GM12873 (cell line): ENCODE measurements at regions not wholly inside any gene's neighbourhood (a gene's known extent, or its start where the extent isn't known, plus 50 kb on each side); places are given as distances from the start of the nearest gene placed in this dataset.
A peak's percentile ranks its signal among the peaks of the same experiment; 100 is the strongest.

ENCODE experiments used
- TF ChIP-seq, protein P1 (sequence below): IDR thresholded peaks from 2 replicates; pipeline ENCODE4 v1.5.1; 2012; ENCODE audit warnings: low read depth, mild to moderate bottlenecking, moderate library complexity, low read length, control low read depth; ENCODE audit not compliant: insufficient read depth; ENCODE audit errors: missing control alignments

- TF ChIP-seq, protein P1, sequence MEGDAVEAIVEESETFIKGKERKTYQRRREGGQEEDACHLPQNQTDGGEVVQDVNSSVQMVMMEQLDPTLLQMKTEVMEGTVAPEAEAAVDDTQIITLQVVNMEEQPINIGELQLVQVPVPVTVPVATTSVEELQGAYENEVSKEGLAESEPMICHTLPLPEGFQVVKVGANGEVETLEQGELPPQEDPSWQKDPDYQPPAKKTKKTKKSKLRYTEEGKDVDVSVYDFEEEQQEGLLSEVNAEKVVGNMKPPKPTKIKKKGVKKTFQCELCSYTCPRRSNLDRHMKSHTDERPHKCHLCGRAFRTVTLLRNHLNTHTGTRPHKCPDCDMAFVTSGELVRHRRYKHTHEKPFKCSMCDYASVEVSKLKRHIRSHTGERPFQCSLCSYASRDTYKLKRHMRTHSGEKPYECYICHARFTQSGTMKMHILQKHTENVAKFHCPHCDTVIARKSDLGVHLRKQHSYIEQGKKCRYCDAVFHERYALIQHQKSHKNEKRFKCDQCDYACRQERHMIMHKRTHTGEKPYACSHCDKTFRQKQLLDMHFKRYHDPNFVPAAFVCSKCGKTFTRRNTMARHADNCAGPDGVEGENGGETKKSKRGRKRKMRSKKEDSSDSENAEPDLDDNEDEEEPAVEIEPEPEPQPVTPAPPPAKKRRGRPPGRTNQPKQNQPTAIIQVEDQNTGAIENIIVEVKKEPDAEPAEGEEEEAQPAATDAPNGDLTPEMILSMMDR: no peak
Measured at GRCh38 chr5:101782352-101783103, 513.6 kb downstream of the SLCO4C1 start.

- TF ChIP-seq, protein P1: no peak
Measured at GRCh38 chr5:101751105-101751504, 545.0 kb downstream of the SLCO4C1 start.

DNA sequence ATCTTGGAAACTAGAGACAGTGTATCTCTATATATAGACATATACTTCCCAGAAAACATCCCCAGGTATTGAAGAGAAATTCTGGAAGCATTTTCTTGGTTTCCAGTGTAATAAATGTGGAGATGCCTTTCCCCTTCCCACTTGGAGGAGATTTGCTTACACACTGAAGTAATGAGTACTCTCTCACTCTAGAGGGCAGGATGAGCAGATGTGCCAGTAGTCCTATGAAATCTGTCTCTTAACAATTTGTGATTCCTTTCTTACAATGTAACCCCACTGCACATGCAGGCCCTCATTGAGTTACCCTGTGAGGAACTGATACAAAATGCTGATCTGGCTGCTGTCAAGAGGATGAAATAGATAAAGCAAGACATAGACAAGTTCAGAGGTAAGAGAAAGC, 567.2 kb downstream of the SLCO4C1 start:
- TF ChIP-seq, protein P1: peak; percentile 17

GRCh38 chr5:101721543-101721942, 574.5 kb downstream of the SLCO4C1 start:
- TF ChIP-seq, protein P1: no peak

DNA sequence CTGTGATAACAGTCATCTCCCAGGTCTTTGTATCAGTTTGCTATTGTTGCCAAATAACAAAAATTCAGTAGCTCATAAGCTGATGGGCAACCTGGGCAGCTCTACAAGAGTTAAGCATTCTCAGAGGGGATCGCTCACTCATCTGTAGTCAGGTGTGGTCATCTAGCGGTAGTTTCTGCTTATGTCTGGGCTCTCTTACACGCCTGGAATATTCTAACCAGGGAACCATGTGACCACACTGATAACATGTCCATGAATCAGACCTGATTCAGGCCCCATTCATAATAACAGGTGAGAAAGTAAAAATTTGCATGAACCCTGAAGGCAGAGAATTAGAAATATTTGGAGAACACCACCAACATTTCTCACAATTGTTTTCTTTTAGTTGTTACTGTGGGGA, 576.1 kb downstream of the SLCO4C1 start:
- TF ChIP-seq, protein P1: no peak

DNA sequence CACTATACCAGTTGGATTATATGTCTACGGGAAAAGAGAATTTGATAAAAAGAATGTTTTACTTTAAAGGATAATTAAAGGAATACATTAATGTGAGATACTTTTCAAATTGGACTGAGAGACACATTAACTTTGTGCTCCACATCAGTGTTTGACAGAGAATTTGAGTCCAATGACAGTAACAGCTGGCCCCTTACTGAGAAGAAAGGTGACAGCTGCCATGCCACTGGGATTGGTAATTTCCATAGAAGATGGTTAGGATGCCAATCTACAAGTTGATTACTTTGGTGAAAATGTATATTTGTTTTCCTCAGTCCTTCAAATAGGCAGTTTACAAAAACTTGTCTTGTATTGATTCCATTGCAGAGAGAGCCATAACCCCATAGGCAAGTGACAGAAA, 578.4 kb downstream of the SLCO4C1 start:
- TF ChIP-seq, protein P1: no peak

DNA sequence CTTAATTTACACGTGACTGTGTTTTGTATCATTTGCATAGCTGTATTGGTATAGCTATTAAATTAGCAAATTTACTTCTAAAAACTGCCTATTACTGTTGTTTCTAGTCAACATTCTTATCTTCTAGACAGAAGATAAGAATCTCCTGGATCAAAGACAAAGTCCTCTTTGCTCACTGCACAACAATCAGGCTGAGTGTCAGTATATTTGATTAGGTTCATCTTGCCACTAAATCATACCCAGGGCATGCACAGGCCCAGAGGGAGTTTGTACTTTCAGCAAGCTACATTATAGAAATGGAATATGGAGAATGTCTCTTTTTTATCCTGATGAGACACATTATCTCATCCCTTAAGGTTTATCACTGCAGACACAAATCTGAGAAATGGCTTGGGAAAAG, 579.1 kb downstream of the SLCO4C1 start:
- TF ChIP-seq, protein P1: no peak
